K562 (cell line): ENCODE measurements at regions not wholly inside any gene's neighbourhood (a gene's known extent, or its start where the extent isn't known, plus 50 kb on each side); places are given as distances from the start of the nearest gene placed in this dataset.

Experiments
- JUND ChIP-seq, 2 experiments: IDR thresholded peaks; 2 replicates in 1 of 2; 3 replicates in 1 of 2; pipeline ENCODE4 v1.6.1; 2011; ENCODE audit warnings: borderline replicate concordance in 2 of 2, low read depth in 2 of 2, low read length in 2 of 2, improper control_type of control experiment in 1 of 2, missing biosample characterization in 1 of 2, missing genetic modification characterization in 1 of 2, missing genetic modification reagents in 1 of 2
- MXI1 ChIP-seq: IDR thresholded peaks from 2 replicates; pipeline ENCODE4 v1.6.1; 2011; ENCODE audit warnings: low read depth, mild to moderate bottlenecking, improper control_type of control experiment, low read length
- NFE2L1 ChIP-seq: fragments of 450-650 bp; IDR thresholded peaks from 2 replicates; pipeline ENCODE4 v1.6.1; 2016; ENCODE audit warnings: missing genetic modification characterization, low read depth, mild to moderate bottlenecking, missing compliant biosample characterization, moderate library complexity, borderline replicate concordance
- POLR2A ChIP-seq: fragments of 450-650 bp; conservative IDR thresholded peaks from 2 replicates; pipeline ENCODE4 v1.6.1; 2016
- SREBF2 ChIP-seq: sonication (generic); formaldehyde crosslinking; IDR thresholded peaks from 2 replicates; pipeline ENCODE4 v1.4.0; 2020; ENCODE audit warnings: mild to moderate bottlenecking, missing genetic modification reagents
- ZBTB8A ChIP-seq: fragments of 450-650 bp; IDR thresholded peaks from 2 replicates; pipeline ENCODE4 v1.6.1; 2018; ENCODE audit warnings: mild to moderate bottlenecking, moderate library complexity; ENCODE audit not compliant: partially characterized antibody
- ZKSCAN8 ChIP-seq: fragments of 200-800 bp; sonication (Bioruptor generic); IDR thresholded peaks from 2 replicates; pipeline ENCODE4 v1.6.1; 2016; ENCODE audit warnings: missing genetic modification characterization, missing compliant biosample characterization
- ZNF780A ChIP-seq: fragments of 250-450 bp; sonication (Bioruptor Pico); IDR thresholded peaks from 2 replicates; pipeline ENCODE4 v1.5.0; 2021; ENCODE audit warnings: mild to moderate bottlenecking
- TF ChIP-seq, protein P1 (sequence below), 3 experiments: IDR thresholded peaks in 2 of 3; conservative IDR thresholded peaks in 1 of 3; 2 replicates each; pipeline ENCODE4 v1.5.1; 2011 to 2012; ENCODE audit warnings: low read length in 3 of 3, mild to moderate bottlenecking in 3 of 3, control low read depth in 2 of 3, improper control_type of control experiment in 1 of 3, inconsistent platforms in 1 of 3, low read depth in 1 of 3, mixed read lengths in 1 of 3, moderate library complexity in 1 of 3; ENCODE audit not compliant: insufficient read depth in 2 of 3
- TF ChIP-seq, protein P2 (sequence below): sonication (generic); formaldehyde crosslinking; IDR thresholded peaks from 2 replicates; pipeline ENCODE4 v1.8.1; 2023; ENCODE audit warnings: mild to moderate bottlenecking, missing genetic modification reagents

GRCh38 chr4:41844327-41844726, 90.9 kb upstream of the TMEM33 start:
- TF ChIP-seq, protein P1, sequence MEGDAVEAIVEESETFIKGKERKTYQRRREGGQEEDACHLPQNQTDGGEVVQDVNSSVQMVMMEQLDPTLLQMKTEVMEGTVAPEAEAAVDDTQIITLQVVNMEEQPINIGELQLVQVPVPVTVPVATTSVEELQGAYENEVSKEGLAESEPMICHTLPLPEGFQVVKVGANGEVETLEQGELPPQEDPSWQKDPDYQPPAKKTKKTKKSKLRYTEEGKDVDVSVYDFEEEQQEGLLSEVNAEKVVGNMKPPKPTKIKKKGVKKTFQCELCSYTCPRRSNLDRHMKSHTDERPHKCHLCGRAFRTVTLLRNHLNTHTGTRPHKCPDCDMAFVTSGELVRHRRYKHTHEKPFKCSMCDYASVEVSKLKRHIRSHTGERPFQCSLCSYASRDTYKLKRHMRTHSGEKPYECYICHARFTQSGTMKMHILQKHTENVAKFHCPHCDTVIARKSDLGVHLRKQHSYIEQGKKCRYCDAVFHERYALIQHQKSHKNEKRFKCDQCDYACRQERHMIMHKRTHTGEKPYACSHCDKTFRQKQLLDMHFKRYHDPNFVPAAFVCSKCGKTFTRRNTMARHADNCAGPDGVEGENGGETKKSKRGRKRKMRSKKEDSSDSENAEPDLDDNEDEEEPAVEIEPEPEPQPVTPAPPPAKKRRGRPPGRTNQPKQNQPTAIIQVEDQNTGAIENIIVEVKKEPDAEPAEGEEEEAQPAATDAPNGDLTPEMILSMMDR (IDR thresholded peaks at IDR 0.05 in 2 of 3, conservative IDR thresholded peaks at IDR 0.05 in 1 of 3; ENCODE audit: insufficient read depth in 2 of 3, low read depth in 1 of 3, low read length in 3 of 3), result no peak
- TF ChIP-seq NFE2L1, result no peak
- no peak for TF ChIP-seq ZBTB8A
- TF ChIP-seq ZNF780A (CRISPR knock-in tag), result no peak
- TF ChIP-seq POLR2A, result no peak
- no peak for TF ChIP-seq ZKSCAN8 (CRISPR knock-in tag)
- TF ChIP-seq, protein P2, sequence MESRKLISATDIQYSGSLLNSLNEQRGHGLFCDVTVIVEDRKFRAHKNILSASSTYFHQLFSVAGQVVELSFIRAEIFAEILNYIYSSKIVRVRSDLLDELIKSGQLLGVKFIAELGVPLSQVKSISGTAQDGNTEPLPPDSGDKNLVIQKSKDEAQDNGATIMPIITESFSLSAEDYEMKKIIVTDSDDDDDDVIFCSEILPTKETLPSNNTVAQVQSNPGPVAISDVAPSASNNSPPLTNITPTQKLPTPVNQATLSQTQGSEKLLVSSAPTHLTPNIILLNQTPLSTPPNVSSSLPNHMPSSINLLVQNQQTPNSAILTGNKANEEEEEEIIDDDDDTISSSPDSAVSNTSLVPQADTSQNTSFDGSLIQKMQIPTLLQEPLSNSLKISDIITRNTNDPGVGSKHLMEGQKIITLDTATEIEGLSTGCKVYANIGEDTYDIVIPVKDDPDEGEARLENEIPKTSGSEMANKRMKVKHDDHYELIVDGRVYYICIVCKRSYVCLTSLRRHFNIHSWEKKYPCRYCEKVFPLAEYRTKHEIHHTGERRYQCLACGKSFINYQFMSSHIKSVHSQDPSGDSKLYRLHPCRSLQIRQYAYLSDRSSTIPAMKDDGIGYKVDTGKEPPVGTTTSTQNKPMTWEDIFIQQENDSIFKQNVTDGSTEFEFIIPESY (CRISPR knock-in tag), result no peak
- TF ChIP-seq MXI1, result no peak
- no peak for TF ChIP-seq JUND (IDR thresholded peaks at IDR 0.05; ENCODE audit: borderline replicate concordance, low read depth, low read length)
- no peak for TF ChIP-seq JUND (tag; IDR thresholded peaks at IDR 0.05; ENCODE audit: borderline replicate concordance, low read depth, low read length)
- TF ChIP-seq SREBF2 (CRISPR knock-in tag), result no peak
